ENCODE measurements at regions not wholly inside any gene's neighbourhood (a gene's known extent, or its start where the extent isn't known, plus 50 kb on each side); places are given as distances from the start of the nearest gene placed in this dataset.

DNA sequence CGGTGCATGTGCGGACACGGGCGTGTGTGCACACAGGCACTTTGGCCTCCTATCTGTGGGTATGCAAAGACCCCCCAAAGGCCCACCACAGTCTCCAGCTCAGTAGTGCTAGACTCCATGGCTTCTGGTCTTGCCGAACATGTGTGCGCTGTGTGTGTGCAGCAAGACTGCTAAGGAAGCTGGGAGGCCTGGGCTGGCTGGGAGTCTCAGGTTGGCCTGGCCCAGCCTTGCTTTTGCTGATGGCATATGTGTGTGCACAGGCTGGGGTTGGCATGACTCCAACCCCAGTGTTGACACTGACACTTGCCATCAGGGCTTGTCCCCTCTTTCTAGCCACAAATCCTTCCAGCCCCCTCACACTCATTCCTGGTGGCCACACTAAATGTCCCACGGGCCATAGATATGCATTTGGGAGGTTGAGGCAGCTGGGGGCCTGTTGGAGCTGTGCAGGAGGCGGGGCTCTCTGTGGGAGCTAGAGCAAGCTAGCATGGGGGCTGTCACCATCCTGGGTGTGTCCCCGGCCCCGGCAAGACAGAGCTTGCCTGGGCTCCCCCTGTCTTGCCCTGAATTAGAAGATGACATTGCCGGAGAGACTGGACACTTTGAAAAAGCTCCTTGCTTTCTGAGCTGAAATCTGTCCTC is 60.9 kb upstream of the NECTIN1 start:
- Histone ChIP-seq H3K36me3 (replicated peaks) (no peaks in the 10 kb centered on the region), H3K4me3 (ENCODE audit: low read depth, low read length) (no peak overlapping the region), H3K27ac (no peak overlapping the region), H3K27me3 (replicated peaks) (no peaks in the 10 kb centered on the region)
- in situ Hi-C loops (cut with HindIII; ENCODE audit: low pct_ligation_motif_present, low sequenced_read_pairs) = no loop called here
- DNase-seq = no peak
- TF ChIP-seq, protein P1, sequence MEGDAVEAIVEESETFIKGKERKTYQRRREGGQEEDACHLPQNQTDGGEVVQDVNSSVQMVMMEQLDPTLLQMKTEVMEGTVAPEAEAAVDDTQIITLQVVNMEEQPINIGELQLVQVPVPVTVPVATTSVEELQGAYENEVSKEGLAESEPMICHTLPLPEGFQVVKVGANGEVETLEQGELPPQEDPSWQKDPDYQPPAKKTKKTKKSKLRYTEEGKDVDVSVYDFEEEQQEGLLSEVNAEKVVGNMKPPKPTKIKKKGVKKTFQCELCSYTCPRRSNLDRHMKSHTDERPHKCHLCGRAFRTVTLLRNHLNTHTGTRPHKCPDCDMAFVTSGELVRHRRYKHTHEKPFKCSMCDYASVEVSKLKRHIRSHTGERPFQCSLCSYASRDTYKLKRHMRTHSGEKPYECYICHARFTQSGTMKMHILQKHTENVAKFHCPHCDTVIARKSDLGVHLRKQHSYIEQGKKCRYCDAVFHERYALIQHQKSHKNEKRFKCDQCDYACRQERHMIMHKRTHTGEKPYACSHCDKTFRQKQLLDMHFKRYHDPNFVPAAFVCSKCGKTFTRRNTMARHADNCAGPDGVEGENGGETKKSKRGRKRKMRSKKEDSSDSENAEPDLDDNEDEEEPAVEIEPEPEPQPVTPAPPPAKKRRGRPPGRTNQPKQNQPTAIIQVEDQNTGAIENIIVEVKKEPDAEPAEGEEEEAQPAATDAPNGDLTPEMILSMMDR (IDR thresholded peaks at IDR 0.05; ENCODE audit: low read depth, low read length, missing control alignments) = no peak

DNA sequence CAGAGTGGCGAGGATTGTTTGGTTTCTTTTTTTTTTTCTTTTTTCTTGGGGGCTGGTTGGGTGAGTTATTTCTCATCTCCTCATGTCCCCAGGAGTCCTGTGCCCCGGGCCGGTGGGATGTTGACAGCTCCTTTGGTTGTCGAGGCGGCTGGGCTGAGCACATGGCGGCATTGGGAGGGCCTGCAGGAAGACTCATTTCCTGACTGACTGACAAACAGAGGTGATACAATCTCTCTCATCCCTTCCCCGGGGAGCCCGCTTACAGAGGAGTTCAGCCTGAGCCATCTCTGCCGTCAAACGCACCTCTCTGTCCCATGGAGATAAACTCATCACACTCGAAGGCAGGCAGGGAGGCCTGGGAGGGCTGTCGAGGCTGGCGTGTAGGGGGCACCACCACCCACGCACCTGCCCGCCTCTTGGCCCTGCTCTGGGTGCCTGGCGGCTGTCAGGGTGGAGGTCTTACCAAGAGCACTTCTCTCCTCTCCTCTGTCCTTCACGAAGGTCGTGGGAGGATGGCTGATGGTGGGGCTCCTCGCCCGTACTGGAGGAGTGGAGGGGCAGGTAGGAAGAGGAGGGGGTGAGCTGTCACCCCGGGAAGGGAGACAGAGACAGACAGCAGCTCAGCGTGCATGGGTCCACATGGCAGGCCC is 60.0 kb upstream of the NECTIN1 start:
- TF ChIP-seq, protein P1 (IDR thresholded peaks at IDR 0.05; ENCODE audit: low read depth, low read length, missing control alignments) = no peak
- Histone ChIP-seq H3K4me3 (ENCODE audit: low read depth, low read length) (no peak overlapping the region), H3K27ac (no peak overlapping the region), H3K36me3 (replicated peaks) (no peaks in the 10 kb centered on the region), H3K27me3 (replicated peaks) (no peaks in the 10 kb centered on the region)
- no peak for DNase-seq
- in situ Hi-C loops (cut with HindIII; ENCODE audit: low pct_ligation_motif_present, low sequenced_read_pairs) = no loop called here

DNA sequence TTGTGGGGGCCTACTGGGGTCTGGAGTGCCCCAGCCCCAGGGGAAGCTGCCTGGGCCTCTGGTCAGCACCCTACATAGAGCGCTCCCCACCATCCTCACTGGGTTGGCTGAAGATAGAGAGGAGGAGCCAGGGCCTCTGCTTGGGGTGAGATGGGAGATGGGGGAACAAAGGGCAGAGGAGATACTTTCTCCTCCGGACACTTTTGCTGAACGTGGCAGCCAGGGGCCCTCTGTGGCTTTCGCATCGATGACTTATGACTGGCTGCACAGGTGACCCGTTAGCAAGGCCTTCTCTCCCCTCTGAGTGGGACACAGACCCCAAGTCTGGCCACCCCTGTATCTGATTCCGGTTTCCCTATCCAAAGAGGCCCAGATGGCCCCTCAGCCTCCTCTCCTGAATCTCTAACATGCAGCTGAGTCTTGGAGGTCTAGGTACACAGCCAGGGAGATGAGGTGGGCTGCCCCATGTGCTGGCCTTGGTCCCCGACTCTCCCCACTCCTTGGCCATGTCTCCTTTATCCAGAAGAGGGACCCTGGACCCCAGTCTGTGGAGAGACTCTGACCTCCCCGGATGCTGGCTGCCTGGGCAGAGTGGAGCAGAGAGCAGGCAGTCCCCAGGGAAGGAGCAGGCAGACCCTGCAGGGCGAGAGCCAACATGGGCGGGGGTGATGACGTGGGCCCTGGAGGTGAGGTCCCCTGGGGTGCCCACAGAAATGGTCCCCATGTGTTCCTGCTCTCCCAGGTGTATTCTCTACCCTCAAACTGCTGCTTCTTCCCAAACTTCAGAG is 59.3 kb upstream of the NECTIN1 start:
- no peaks in the 10 kb centered on the region for H3K36me3 ChIP-seq (replicated peaks)
- TF ChIP-seq, protein P1 (IDR thresholded peaks at IDR 0.05; ENCODE audit: low read depth, low read length, missing control alignments) = no peak
- no peak overlapping the region for H3K27ac ChIP-seq
- H3K27me3 ChIP-seq (replicated peaks) = no peaks in the 10 kb centered on the region
- in situ Hi-C loops (cut with HindIII; ENCODE audit: low pct_ligation_motif_present, low sequenced_read_pairs) = no loop called here
- H3K4me3 ChIP-seq (ENCODE audit: low read depth, low read length) = no peak overlapping the region
- no peak for DNase-seq

DNA sequence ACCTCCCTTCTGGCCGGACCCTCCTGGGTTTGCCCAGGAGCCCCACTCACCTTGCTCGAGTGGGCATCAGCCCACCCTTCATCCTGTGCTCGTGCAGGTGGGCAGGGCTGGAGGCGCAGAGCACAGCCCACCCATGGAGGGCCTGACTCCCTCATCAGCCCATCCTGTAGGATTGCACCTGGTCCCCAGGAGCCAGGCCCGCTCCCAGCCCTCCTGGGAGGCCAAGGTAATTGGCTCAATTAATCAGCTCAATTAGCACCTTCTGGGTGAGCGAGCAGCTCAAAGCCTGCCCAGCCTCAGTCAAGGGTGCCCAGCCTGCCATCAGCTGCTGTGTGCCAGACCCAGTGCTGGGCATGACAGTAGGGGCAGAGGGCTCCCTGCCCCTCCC is 58.1 kb upstream of the NECTIN1 start:
- Histone ChIP-seq H3K36me3 (replicated peaks) (no peaks in the 10 kb centered on the region), H3K27ac (no peak overlapping the region), H3K27me3 (replicated peaks) (no peaks in the 10 kb centered on the region), H3K4me3 (ENCODE audit: low read depth, low read length) (no peak overlapping the region)
- no peak for DNase-seq
- in situ Hi-C loops (cut with HindIII; ENCODE audit: low pct_ligation_motif_present, low sequenced_read_pairs) = no loop called here
- TF ChIP-seq, protein P1 (IDR thresholded peaks at IDR 0.05; ENCODE audit: low read depth, low read length, missing control alignments) = no peak

GRCh38 chr11:119786431-119787073 is 57.6 kb upstream of the NECTIN1 start:
- in situ Hi-C loops (cut with HindIII; ENCODE audit: low pct_ligation_motif_present, low sequenced_read_pairs) = no loop called here
- Histone ChIP-seq H3K36me3 (replicated peaks) (no peaks in the 10 kb centered on the region), H3K4me3 (ENCODE audit: low read depth, low read length) (no peak overlapping the region), H3K27ac (no peak overlapping the region), H3K27me3 (replicated peaks) (no peaks in the 10 kb centered on the region)
- DNase-seq = no peak
- TF ChIP-seq, protein P1 (IDR thresholded peaks at IDR 0.05; ENCODE audit: low read depth, low read length, missing control alignments) = no peak

Measured in brain microvascular endothelial cell (primary cell).